GM12892 (cell line): ENCODE measurements at regions not wholly inside any gene's neighbourhood (a gene's known extent, or its start where the extent isn't known, plus 50 kb on each side); places are given as distances from the start of the nearest gene placed in this dataset.

Experiments
- POLR2A ChIP-seq: IDR thresholded peaks from 2 replicates; pipeline ENCODE4 v1.6.1; 2011; ENCODE audit warnings: low read depth, low read length, control low read depth
- POLR2AphosphoS5 ChIP-seq: IDR thresholded peaks from 2 replicates; pipeline ENCODE4 v1.6.1; 2011; ENCODE audit warnings: low read depth, low read length, control low read depth
- TAF1 ChIP-seq: IDR thresholded peaks from 2 replicates; pipeline ENCODE4 v1.6.1; 2011; ENCODE audit warnings: low read depth, mild to moderate bottlenecking, control low read depth, low read length, borderline replicate concordance

DNA sequence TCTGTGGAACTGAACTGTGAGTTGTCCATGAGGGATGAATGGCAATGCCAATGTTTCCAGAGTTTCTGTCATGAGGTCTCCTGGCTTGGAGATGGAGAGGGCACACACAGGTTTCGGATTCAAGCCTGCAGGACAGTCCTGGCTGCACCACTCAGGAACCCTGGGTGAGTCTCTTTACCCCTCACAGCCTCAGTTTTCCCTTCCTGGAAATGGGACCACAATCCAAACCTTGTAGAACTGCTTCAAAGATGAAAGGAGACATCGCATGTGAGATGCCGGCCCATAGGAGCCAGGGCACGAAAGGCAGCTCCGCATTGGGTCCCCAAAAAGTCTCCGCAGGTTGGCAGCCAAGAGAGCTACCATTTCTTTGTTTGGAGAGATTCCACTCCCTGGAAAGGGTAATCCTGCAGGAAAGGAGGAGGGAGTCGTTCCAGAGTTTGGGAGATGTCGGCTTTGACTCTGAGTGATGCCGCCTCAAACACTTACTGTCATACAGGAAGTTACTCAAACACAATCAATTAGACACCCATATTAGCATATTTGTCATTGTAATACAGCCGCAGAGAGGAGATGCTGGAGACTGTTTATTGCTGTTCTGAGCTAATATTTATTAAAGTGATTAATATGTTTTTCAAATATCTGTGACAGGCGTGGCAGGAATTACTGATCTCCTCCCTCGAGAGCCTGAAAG, 318.3 kb downstream of the MN1 start:
- TF ChIP-seq POLR2AphosphoS5 (no peak), TAF1 (no peak), POLR2A (no peak)
